Breast epithelium (tissue), 3 donors: ENCODE measurements at regions not wholly inside any gene's neighbourhood (a gene's known extent, or its start where the extent isn't known, plus 50 kb on each side); places are given as distances from the start of the nearest gene placed in this dataset.

Source experiments
- POLR2A ChIP-seq: fragments of 450-650 bp; IDR thresholded peaks from one replicate; pipeline ENCODE4 v1.6.1; 2016; ENCODE audit warnings: antibody characterized with exemption, mild to moderate bottlenecking, moderate library complexity
- TF ChIP-seq, protein P1 (sequence below), 3 donors: fragments of 450-650 bp; IDR thresholded peaks; one replicate each; pipeline ENCODE4 v1.5.1; 2016 to 2017; ENCODE audit warnings: antibody characterized with exemption in 3 of 3, mild to moderate bottlenecking in 3 of 3, moderate library complexity in 3 of 3

GRCh38 chr12:69064734-69065443, 131.9 kb upstream of the CPM start:
- TF ChIP-seq, protein P1, sequence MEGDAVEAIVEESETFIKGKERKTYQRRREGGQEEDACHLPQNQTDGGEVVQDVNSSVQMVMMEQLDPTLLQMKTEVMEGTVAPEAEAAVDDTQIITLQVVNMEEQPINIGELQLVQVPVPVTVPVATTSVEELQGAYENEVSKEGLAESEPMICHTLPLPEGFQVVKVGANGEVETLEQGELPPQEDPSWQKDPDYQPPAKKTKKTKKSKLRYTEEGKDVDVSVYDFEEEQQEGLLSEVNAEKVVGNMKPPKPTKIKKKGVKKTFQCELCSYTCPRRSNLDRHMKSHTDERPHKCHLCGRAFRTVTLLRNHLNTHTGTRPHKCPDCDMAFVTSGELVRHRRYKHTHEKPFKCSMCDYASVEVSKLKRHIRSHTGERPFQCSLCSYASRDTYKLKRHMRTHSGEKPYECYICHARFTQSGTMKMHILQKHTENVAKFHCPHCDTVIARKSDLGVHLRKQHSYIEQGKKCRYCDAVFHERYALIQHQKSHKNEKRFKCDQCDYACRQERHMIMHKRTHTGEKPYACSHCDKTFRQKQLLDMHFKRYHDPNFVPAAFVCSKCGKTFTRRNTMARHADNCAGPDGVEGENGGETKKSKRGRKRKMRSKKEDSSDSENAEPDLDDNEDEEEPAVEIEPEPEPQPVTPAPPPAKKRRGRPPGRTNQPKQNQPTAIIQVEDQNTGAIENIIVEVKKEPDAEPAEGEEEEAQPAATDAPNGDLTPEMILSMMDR (IDR thresholded peaks at IDR 0.05): no peak
- no peak for TF ChIP-seq POLR2A
